OCI-LY3 (cell line): ENCODE measurements at regions not wholly inside any gene's neighbourhood (a gene's known extent, or its start where the extent isn't known, plus 50 kb on each side); places are given as distances from the start of the nearest gene placed in this dataset.

ENCODE experiments used
- CTCF ChIP-seq: fragments of 200-600, 300-600 bp; sonication (generic); IDR thresholded peaks from 2 replicates; pipeline ENCODE4 v1.5.1; 2014; ENCODE audit warnings: antibody characterized with exemption, low read length, low read depth
- EZH2phosphoT487 ChIP-seq: fragments of 200-600 bp; shearing (Covaris generic); IDR thresholded peaks from 2 replicates; pipeline ENCODE4 v1.6.1; 2018; ENCODE audit warnings: antibody characterized with exemption, mixed run types, low read depth

- TF ChIP-seq CTCF (no peak), EZH2phosphoT487 (no peak)
These were observed 511.0 kb upstream of the CDH5 start for GRCh38 chr16:65855171-65856145.
